ENCODE measurements at regions not wholly inside any gene's neighbourhood (a gene's known extent, or its start where the extent isn't known, plus 50 kb on each side); places are given as distances from the start of the nearest gene placed in this dataset.
"Not testable (repeated sequence)": the region's sequence is repeated elsewhere in the genome, so short reads cannot be mapped to it uniquely, and the experiment has no call there.

DNA sequence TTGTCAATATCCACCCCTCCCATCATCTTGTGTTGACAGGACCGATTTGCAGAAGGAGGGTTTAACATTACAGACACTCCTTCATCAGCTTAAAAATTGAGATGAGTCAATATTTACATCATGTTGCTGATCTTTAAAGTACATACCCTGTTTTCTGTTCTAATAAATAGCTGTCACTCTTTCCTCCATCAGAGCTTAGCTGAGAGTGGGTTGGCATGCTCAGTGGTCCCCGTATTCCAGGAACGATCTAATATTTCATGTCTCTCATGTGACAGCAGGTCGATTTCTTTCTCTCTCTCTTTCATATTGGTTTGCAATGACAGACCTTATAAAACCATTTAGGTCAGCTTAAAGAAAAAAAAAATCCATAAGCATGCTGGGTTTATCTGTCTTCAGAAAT is 950.6 kb downstream of the GALC start:
- FAIRE-seq: no peak

DNA sequence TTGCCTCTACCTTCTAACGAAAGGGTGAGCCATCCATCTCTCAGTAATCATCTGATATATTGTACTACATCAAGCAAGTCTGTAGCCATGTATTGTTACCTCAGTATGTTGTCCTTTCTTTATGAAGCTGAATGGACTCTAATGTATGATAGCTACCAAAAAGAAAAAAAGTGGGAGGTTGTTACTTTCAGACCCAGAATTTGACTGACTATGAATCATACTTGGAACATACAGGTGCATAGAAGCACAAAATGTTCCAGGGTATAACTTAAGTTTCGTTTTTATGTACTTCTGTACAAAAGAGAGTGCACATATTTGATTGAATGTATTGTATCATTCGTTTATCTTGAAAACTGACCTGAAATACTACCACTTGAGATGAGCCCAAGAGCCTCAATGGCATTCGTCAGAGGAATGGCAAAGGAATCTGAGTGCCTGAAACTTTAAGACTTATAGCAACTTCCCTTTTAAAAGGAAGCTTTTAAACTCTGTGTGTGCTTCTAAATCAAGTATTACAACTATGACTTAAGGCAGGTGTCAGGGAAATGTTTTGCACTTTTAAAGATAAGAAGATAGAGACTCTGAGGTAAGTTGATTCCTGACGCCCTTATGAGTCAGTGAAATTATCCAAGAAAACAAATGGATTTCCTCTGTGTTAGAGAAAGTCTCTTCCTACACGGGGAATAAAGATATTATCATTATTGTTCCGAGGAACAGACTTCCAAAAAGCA is 951.5 kb downstream of the GALC start:
- FAIRE-seq (no peak), DNase-seq (ENCODE audit: low spot score in 2 of 2) (no peak)

More for the DNA sequence above, 950.6 kb downstream of the GALC start:
- DNase-seq (ENCODE audit: low spot score in 2 of 2): no peak

DNA sequence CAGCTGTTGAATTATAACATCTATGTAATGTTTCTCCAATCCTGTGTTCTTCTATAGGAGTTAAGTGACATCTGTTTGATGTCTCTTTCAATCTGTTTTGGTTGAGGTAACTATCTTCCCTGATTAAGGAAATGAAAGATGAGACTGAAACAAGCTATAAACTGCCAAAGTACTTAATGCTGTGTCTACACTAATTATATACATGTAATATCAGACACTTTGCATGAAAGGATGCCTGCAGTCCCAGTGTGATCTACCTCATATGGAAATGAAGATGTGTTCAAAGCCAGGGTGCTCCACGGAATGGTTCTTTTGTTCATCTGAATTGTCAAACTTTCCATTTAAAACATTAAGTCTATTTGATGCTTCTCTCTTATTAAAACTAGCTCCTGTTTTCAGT is 958.3 kb downstream of the GALC start:
- DNase-seq (ENCODE audit: low spot score in 2 of 2) (no peak), FAIRE-seq (no peak)

DNA sequence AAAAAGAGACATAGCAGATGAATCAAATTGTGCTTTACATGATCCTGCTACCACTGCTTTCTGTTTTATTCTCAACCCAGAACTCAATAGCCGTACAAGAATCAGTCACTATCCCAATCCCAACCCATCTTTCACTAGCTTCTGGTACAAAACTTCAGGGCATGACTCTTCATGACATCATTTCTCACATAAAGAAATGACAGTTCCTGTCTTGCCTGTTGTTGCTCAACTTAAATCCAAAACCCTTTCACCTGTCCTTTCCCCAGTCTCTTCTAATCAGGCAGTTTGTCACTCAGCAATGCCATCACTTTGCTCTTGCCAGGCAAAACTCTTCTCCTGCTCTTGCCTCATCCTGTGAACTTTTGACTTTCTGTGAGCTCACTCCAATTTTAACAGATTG is 962.8 kb downstream of the GALC start:
- DNase-seq (ENCODE audit: low spot score in 2 of 2) (no peak), FAIRE-seq (no peak)

DNA sequence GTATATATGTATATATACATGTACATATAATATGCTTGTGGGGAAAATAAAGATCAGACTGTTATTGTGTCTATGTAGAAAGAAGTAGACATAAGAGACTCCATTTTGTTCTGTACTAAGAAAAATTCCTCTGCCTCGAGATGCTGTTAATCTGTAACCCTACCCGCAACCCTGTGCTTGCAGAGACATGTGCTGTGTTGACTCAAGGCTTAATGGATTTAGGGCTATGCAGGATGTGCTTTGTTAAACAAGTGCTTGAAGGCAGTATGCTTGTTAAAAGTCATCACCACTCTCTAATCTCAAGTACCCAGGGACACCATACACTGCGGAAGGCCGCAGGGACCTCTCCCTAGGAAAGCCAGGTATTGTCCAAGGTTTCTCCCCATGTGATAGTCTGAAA is 972.9 kb downstream of the GALC start:
- FAIRE-seq; DNase-seq (ENCODE audit: low spot score in 2 of 2): not testable (repeated sequence)

DNA sequence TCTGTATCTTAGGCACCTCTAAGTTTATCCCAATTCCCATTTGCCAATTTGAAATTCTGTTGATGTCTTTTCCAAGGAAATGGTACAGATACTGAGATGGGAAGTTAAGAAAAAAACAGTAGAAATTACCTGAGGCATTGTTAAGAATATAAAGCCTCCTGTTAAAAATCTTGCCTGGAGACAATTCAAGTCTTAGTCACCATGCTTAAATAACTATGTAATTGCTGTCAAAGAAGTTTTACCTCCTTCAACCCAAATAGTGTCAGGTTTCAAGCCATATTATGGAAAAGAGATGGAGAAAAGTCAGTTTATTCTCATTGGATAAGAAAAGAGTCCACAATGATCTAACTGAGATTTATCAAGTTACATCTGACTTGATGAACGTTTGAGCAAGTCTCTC is 974.7 kb downstream of the GALC start:
- FAIRE-seq: no peak
- no peak for DNase-seq (ENCODE audit: low spot score in 2 of 2)

DNA sequence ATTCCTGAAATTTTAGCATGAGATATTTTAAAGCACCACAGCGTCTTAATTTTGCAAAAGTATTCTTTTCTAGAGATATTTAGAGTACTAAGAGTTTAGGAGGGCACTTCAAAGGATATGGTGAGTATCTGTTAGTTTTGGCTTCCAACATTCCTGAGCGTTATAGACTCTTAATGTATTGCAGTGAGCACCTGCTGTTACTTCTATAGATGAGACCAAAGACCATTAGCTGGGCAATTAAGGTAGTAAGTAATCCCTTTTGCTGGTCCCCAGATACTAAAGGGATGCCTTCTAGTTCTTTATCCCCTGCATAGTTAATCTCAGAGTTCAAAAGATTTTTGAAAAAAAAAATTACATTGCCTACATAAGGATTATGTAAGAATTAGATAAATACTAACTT is 975.6 kb downstream of the GALC start:
- FAIRE-seq: no peak
- no peak for DNase-seq (ENCODE audit: low spot score in 2 of 2)

DNA sequence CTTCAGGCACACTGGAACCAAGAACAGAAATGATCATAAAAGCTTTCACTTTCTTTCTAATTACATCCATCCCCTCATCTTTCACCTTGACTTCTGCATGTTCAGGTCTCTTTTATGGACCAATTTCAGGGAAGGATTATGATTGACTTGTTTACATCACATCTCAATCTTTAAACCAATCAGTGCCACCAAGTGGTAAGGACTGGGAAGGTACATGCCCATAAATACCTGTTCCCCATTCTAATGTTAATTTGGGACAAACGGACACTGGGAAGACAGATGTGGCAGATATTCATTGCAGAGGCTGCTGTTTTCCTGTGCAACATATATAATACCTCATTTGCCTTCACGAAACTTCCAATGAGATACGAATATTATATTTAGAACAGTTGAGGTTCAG is 978.1 kb downstream of the GALC start:
- no peak for FAIRE-seq
- no peak for DNase-seq (ENCODE audit: low spot score in 2 of 2)

DNA sequence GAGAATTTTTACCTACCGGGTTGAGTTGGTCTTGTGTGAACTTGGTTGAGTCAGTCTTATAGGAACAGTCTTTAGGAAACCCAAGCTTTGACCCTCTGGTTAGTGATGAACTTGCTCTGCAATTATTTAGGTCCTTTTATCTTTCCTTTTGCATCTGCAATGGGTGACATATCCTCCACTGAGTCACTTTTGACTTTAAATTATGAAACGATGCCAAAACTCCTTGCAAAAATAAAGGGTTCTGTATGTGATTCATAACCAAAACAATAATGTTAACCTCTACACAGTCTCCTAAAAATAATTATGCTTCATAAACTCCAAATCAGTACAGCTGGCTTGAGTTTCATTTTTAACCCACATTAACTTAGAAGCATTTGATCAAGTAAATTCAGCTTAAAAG is 979.4 kb downstream of the GALC start:
- no peak for FAIRE-seq
- DNase-seq (ENCODE audit: low spot score in 2 of 2): no peak

DNA sequence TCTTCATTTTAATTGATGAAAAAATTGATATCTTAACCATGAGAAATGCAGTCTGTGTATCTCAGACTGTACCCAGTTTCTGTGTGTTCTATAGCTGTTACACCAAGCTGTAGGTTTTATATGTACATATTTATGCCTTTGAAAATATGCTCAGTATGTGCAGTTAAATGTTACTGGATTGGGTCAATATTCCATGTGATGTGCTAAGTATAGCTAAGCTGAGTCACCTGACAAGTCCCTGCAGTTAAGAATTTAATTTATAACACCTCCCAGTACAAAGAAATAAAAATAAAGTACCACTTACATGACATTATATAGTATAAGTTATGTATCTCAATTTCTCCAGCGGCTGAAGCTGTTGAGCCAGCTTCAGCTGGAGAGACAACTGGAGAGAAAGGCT is 984.0 kb downstream of the GALC start:
- FAIRE-seq (no peak), DNase-seq (ENCODE audit: low spot score in 2 of 2) (no peak)

DNA sequence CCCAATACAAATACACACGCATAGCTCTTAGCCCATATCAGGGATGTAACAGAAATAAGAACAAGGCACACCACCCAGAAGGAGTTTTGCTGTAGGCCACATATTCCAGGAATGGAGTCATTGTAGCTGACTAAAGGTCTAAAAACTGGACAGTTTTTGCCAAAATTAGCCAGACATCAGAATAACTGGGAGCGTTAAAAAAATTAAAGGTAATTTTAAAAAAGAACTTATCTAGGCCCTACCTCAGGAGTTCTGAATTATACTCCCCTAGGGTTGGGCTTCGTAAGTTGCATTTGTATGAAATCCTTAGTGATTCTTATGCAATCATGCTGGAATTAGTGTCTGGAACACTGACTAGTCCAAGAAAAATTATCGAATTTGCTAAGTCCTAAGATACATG is 987.7 kb downstream of the GALC start:
- FAIRE-seq: no peak

DNA sequence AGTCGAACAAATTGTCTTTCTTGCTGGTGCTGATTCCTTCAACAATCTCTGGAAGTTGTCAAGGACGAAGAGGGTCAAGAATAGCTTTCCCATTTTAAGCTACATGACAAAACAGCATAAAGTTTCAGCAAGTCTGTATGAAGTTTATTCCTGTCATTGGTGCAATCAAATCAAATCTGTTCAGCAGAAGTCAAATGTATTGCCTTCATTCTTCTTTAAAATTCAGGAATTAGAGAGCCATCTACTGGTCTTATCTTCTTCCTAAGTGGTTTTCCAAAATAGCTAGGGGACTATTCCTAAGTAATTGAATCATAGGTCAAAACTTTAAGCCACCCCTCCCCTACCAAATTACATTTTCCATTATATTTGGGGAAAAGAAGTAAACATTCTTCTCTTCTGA is 990.2 kb downstream of the GALC start:
- no peak for FAIRE-seq
- no peak for DNase-seq (ENCODE audit: low spot score in 2 of 2)

More for the DNA sequence above, 987.7 kb downstream of the GALC start:
- no peak for DNase-seq (ENCODE audit: low spot score in 2 of 2)

DNA sequence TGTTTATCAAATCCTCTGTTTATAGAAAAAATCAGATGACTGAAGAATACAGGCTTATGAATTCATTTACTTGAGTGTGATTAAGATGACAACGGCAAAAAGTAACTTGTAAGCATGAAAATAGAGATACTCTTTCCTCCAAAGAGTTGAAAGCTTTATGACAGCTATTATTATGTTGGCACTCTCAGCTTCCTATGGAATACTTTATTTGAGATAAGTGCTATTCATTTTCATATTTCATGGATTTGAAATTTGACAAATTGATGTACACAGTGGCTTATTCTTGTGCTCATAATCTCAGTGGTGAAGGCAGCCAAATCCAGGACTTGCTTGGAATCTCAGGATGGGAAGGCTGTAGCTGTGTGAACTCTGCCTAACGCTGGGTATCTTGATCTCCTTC is 991.6 kb downstream of the GALC start:
- FAIRE-seq: no peak
- DNase-seq (ENCODE audit: low spot score in 2 of 2): no peak

DNA sequence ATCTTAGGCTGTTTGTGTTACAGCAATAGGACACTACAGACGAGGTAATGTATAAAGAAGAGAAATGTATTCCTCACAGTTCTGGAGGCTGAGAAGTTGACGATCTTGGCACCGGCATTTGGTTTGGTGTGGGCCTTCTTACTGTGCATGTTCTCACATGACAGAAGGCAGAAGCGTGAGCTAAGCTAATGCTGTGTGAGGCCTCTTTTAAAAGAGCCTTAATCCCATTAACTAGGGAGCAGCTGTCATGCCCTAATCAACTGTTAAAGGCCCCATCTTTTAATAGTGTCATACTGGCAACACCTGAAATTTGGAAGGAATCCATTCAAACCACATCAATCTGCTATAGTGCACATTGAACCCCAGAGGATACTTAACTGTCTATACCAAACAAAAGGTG is 992.9 kb downstream of the GALC start:
- FAIRE-seq (no peak), DNase-seq (ENCODE audit: low spot score in 2 of 2) (no peak)

DNA sequence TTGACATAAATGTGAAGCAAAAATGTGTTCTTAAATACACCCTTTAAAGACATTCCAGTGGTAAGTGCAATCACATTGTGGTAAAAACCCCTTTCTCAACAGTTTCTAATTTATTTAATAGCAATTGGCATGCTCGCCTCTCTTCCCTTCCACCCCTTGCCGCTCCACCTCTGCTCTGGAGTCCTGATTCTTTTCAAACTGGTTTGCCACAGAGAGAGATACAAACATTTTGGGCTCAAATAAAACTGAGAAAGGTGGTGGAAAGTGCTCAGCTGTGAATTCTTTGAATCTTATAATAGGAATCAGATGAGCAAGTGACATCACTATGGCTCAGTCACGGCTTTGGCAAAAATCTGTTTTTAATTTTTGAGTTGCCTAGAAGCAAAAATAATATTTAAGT is 993.9 kb downstream of the GALC start:
- FAIRE-seq (no peak), DNase-seq (ENCODE audit: low spot score in 2 of 2) (no peak)

DNA sequence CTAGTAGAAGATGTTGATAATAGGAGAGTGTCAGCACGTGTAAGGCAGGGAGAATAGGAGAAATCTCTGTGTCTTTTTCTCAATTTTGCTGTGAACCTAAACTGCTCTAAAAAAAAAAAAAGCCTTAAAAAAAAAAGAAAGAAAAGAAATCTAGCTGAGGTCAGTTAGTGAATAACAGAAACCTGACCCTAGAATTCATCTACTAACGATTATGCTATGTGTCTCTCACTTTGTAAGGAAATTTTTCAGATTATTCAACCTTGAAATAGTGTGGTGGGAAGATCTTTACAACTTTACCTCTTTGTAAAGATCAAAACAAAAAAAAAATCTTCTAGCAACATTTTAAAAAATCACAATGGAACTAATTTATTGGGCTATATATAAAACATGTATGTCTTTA is 995.7 kb downstream of the GALC start:
- no peak for DNase-seq (ENCODE audit: low spot score in 2 of 2)
- FAIRE-seq: no peak

DNA sequence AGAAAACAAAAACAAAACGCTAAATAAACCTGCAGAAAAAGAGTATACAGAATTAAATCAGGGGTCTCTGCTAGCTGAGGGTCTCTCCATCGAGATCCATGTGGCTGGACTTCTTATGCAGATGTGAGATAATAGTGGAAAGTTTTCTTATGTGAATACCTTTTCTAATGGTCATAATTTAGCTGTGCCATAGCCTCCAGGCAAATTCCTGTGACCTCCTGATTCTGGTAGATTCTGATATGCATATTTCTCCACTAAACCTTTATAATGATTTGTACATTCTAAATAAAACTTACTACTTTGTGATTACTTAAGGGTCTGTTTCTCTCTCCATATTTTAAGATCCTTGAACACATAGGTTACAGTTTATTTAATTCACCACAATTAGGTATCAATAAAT is 1002.6 kb downstream of the GALC start:
- FAIRE-seq (no peak), DNase-seq (ENCODE audit: low spot score in 2 of 2) (no peak)

DNA sequence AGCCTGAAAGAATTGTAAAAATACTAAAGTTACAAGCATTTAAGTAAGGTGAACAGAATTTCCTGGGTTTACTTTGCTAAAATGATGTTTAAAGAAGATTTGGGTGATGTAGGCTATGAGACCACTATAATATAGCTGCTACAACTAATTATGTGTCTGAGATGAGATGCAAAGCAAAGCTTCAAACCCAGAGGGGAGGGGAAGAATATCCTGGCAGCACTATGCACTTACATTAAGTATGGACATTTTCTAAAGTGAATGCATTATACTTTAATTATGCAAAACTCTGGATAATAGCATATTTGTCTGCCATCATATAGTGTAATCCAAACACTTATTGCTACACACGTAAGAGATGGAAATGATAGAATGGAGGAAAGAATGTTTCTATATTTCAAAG is 1003.7 kb downstream of the GALC start:
- FAIRE-seq (no peak), DNase-seq (ENCODE audit: low spot score in 2 of 2) (no peak)

DNA sequence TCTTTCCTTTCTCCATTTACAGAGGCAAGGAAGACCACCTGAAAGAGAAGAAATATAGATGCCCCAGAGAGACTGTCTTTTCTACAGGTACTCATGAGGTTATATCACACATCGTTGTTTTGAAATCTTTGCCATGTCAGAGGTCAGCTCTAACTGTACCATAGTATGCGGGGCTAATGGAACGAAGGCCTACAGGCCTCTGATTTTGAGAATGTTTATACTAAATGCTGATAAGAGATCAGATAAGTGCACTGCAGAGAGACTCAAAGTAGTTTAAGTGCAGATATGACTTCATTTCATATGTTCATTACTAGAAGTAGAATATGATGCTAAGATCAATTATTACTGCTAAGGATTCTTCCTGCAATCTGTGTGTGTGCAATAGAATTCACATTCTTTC is 1005.0 kb downstream of the GALC start:
- FAIRE-seq (no peak), DNase-seq (ENCODE audit: low spot score in 2 of 2) (no peak)

DNA sequence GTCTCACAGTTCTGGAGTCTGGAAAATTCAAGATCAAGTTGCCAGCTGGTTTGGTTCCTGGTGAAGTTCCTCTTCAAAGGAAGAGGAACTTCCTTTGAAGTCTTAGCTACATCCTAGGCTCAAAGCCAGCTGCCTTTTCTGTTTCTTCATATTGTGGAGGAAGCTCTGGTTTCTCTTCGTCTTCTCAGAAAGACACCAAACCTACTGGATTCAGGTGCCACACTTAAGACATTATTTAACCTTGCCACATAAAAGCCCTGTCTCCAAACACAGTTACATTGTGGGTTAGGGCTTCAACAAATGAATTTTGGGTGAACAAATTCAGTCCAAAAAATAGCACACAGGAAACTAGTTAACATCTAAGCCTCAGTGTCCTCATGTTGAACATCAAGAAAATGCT is 1019.8 kb downstream of the GALC start:
- no peak for FAIRE-seq
- no peak for DNase-seq (ENCODE audit: low spot score in 2 of 2)

DNA sequence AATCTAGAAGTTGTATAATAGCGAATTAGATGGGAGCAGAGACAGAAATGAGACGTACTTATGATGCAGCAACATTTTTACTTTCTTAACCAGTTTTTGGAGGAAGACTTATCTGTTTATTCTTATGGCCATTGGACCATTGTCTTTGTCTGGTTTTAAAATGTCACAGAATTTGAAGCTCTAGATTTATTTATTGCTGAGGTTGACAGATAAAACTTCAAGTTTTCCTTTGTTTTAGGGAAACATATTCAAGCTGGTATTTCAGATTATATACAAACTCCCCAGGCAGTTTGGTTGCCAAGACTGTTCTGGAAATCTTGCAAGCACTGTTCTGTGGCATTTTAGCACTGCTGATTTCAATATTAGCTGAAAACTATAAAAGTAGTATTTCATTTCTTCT is 1021.7 kb downstream of the GALC start:
- DNase-seq (ENCODE audit: low spot score in 2 of 2) (no peak), FAIRE-seq (no peak)

DNA sequence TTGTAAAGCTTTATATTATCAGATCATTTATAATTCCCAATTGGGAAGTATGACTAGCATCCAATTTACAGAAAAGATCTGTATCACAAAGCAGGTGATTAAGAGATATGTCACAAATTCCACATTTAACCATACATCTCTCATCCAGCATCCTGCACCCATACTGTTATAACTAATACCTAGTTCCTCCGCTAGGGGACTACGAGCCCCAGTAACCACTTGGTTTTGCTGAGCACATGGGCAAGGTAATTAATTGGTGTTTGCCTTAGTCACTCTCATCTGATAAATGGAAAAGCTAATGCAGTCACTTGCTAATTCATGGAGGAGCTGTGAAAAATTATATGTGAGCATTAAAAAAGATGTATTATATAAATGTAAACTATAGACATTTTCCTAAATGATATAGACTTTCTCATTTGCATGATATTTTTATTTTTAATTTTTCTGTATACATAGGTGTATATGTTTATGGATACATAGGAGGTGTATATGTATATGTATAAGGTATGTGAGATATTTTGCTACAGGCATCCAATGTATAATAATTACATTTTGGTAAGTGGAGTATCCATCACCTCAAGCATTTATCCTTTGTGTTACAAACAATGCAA is 1031.8 kb downstream of the GALC start:
- DNase-seq (ENCODE audit: low spot score in 2 of 2): no peak
- no peak for FAIRE-seq

Data from frontal cortex (tissue), 3 donors.